ENCODE measurements at regions not wholly inside any gene's neighbourhood (a gene's known extent, or its start where the extent isn't known, plus 50 kb on each side); places are given as distances from the start of the nearest gene placed in this dataset.

DNA sequence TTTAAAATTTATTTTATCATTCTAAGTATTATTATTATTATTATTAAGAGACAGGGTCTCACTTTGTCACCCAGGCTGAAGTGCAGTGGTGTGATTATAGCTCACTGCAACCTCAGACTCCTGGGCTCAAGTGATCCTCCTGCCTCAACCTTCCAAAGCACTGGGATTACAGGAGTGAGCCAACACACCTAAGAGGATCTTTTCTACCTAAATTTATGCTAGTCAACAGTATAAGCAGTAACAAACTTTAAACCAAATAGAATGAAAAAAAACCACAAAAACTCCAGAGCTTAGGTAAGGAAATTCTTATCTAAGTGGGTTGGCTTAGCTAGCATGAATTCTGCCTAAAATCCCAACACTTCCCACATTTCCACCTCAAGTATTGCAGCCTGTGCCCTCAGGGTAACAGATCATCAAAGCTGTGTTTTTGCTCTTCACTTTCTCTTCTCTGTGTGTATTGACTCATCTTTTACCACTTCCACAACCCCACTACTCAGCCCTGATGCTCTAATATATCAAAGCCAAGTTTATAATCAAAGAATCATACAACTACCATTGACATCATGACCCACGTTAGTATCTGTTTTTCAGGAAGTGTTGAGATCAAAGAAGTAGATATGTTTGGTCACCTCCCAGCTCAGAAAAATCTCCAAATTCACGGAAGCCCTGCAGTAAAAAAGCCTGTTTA, 93.7 kb upstream of the SPON1 start:
- POLR2A ChIA-PET, result no interaction called here

DNA sequence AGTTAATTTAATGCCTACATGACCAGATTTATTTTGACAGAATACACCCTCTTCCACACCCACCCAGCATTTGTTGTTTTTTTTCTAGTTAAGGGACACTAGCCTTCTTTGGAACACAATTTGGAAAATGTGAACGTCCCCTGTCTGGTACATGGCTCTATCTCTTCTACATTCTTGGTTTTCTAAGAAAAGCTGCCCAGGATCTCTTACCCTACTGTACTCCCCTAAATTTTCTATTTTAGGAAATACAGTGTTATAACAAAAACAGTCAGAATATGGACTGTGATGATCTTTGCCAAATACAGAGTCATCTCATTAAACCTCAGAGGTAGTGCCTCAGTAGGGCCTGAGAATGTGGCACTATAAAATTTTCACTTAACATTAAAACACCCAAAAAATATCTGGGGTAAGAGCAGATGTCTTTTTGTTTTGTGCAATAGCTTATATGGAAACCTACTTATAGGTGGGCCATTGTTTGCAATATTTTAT, 93.1 kb upstream of the SPON1 start:
- POLR2A ChIA-PET, result no interaction called here
- CTCF ChIA-PET, result no interaction called here

More for the DNA sequence above, 93.7 kb upstream of the SPON1 start:
- CTCF ChIA-PET, result no interaction called here

DNA sequence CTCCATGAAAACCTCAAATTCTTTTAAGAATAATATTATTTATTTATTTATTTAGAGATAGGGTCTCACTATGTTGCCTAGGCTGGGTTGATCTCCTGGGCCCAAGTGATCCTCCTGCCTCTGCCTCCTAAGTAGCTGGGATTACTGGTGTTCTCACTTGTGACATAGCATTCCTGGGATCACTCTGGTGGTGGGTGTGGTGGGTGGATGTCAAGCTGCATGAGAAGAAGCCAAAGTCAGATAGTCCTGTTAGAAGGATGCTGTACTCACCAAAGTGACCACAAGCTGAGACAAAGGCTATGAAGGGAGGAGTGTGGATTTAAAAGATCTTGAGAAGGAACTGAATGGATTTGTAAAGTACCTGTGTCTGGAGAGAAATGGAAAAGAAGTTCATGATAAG, 87.9 kb upstream of the SPON1 start:
- CTCF ChIA-PET, result no interaction called here
- POLR2A ChIA-PET, result no interaction called here

DNA sequence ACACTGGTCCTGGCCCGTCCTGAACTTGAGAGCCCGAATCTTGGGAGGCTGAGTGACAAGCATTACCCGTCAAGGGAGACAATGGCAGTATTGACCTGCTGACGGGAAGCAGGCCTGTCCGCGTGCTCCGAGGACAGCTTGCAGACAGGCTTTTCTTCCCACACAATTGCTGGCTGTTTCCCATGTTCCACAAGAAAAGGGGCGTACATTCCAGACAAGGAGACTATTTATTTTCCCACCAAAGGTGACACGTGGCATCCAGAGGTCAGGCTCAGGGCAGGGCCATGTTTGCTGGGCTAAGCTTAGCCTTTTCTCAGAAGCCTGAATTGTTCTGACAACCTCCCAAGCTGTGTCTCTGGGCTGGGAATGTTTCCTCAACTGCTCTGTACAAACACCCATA, 86.9 kb upstream of the SPON1 start:
- POLR2A ChIA-PET, result no interaction called here
- CTCF ChIA-PET, result no interaction called here

DNA sequence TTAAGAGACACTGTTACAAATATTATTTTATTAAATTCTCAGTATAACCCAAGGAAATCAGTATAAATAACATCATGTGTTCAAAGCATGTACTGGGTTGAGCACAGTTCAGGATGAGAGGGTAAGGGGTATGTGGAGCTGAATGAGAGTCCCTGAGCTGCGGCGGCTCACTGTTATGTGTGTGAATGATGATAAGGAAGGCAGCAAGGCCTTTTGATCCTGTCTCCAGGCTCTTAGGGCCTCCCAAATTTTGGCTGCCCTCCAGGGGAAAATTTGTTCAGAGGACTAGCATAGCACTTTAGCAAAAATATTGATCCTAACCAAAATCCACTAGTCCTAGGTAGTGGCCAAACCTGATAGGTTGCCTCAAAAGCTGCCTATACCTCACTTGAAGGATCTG, 86.1 kb upstream of the SPON1 start:
- ChIA-PET CTCF (no interaction called here), POLR2A (no interaction called here)

DNA sequence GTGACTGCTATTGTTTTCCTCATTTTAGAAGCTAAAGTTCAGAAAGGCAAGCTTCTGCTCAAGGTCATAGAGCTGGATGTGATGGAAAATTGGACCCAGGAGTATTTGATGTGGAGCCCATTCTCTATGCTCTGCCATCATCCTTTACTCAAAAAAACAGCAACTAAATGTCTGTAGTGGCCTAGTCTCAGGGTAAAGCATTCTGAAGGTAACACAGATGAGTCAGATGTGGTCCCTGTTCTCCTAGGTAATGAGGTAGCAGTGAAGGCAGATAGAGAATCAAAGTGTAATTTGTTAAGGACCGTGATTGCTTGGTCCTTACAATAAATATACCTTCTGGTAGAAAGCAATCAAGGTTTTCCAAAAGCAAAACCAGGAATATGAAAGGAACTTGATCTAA, 84.4 kb upstream of the SPON1 start:
- ChIA-PET CTCF (no interaction called here), POLR2A (no interaction called here)

DNA sequence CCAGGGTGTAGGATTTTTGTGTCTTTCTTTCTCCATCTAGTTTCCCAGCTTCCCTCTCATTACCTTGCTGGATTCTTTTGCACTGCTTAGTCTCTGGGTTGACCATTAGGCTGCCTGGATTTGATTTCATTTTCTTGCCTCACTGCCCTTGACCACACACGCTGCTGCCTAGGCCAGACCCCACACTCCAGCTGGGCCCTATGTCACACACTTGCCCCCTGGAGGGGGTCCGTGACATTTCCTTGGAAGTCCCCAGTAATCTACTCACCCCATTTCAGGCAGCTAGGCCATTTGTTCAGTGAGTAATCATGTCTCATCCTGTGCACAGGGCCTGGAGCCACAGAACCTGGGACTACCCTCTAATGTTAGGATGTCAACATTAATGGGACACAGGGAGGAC, 81.9 kb upstream of the SPON1 start:
- POLR2A ChIA-PET, result no interaction called here
- CTCF ChIA-PET, result no interaction called here

DNA sequence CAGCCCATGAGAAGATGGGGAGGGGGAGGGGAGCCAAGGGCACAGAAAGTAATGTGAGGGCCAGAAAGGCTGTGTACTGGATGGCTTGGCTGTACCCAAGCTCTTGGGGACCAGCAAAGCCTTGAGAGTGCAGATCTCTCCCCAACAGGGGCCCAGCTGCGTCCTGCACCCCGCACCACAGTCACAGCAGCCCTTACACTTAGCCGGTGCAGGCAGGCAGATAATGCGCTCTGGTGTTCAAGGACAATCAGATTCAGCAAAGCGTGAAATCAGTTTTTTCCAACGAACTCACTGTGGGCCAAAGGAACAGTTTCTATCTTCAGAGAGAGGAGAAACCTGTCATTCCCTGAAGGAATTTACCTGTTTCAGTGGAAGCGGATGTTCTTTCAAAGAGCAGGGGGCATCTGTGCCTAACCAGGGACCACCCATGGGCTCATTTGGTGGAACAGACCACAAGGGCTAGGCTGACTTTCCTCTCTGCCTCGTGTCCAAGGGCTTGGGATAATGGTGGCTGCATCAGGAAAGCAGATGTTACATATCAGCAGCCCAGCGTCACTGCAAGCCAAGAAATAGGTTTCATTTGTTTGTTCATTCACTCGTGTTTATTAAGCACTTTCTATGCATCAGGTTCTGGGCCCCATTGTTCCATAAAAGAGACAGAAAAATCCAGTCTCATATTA, 81.2 kb upstream of the SPON1 start:
- CTCF ChIA-PET, result no interaction called here
- POLR2A ChIA-PET, result no interaction called here

DNA sequence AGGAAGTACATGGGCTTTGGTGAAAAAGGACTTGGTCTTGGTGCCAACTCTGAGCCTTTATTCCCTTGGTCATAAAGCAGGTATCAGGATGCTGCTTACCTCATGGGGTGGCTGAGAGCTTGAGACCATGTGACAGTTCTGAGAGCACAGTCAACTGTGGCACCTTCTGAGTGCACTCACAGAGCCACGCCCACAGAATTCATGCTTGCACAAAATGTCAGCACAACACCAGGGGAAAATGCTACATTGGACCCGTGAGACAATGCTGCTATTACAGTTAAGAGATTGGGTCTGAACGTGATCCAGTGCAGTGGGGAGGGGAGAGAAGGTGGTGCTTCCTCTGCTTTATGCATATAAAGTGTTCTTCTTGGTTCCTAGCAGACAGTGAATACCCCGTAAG, 79.5 kb upstream of the SPON1 start:
- ChIA-PET CTCF (no interaction called here), POLR2A (no interaction called here)

DNA sequence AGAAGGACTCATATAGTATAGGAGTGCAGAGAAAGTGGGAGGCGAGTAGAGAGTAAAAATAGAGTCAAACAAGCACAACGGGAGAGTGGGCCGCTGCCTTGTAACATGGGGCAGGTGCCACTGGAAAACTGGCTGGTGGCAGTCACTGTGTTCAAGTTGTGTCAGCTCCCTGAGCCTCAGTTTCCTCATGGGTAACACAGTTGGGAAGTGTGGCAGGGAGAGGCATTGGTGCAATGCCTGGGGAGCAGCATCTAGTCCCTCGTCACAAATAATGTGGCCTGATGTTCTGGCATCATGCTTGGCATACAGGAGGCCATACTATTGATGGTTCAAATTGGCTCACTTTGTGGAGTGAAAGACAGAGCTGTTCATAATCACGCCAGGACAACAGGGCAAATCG, 78.9 kb upstream of the SPON1 start:
- CTCF ChIA-PET, result no interaction called here
- POLR2A ChIA-PET, result no interaction called here

DNA sequence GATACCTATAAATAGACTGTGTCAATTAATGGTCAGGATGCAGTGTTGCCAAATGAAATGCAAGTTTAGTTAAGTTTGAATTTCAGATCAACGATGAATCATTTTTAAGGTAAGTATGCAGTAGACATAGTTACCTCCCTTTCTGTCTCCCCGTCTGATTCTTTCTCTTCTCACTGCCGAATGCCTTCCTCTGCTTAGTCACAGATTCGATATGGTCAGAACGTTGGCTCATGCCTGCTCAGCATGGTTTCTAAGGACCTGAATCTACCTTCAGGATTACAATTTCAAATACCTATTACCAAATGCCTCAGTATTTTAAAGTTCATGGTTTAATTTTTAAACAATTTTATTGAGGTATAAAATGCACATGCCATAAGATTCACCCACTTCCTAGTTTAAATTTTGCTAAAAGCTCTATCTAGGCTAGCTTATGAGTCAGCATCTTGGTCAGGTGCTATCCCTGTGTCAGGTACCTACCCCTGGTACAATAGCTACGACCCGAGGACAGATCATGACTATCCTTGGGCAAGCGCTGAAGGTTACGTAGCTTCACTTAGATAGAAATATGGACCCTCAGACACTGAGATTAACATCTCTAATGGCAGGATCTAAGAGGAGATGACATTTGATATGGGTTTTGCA, 78.2 kb upstream of the SPON1 start:
- POLR2A ChIA-PET, result no interaction called here
- CTCF ChIA-PET, result no interaction called here

DNA sequence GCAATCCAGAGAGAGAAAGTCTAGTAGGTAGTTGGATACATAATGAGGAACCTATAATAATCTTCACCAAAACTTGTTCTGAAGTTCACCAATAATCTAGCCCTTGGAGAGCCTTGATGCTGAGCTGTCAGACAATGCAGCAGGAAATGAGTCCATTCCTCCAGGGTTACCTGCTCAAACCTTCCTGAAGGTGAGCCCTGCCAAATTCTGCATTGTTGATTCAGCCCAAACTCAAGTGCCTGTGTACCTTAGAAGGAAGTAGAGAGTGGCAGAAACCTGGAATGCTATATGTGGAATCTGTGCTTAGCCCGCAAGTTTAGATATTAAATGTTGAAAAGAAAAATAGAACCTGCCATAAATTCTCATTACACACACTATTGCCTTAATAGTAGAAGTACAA, 77.4 kb upstream of the SPON1 start:
- POLR2A ChIA-PET, result no interaction called here
- CTCF ChIA-PET, result interaction anchor here (1.9 kb wide), 1 partner anchor 14 kb away, joined by 5 read pairs; no protein-coding TSS in a partner anchor

DNA sequence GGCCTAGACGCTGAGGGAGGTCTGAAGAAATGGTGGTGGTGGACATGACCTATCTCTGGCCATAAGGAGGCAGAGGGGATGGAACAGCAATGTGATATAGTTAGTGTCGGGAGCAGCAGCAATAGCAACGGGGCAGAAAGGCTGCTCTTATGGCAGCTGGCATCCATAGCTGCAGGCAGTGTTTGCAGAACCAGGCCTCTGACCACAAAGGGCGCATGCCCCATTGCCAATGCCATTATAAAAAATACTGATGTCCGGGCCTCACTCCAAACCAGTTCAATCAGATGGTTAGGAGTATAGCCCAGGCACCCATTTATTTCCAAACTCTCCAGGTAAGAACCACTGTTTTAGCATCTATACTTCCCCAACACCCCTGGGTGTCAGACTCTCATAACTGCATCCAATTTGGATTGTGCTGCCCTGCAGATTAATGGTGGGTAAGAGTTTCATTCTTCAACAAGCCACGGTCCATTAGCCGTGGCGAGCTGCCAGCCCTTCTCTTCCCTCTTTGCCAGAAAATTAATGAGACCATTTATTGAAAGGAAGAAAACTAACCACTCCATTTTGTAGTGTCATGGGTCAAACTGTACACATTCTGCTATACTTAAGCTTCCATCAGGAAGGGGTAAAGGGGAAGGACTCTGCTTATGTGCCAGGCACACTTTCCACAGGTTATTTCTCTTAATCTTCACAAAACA, 72.8 kb upstream of the SPON1 start:
- CTCF ChIA-PET, result no interaction called here
- POLR2A ChIA-PET, result no interaction called here

DNA sequence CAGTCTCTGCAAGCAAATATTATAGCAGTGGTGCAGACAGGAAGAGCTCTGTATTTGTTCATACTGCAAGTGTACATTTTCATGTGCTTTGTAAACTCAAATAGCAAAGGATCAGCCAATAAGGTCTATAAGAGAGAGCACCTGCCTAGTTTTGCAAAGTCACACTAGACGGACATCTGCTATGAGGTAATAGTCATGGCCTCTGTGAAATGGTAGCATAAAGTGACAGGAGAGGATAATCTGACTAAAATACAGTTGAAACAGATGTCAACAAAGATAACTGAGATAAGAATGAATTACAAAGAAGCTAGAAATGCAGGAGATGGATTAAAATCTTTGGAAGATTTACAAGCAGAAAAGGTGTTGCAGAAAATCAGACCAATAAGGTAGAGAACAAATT, 70.6 kb upstream of the SPON1 start:
- POLR2A ChIA-PET, result no interaction called here
- CTCF ChIA-PET, result no interaction called here

DNA sequence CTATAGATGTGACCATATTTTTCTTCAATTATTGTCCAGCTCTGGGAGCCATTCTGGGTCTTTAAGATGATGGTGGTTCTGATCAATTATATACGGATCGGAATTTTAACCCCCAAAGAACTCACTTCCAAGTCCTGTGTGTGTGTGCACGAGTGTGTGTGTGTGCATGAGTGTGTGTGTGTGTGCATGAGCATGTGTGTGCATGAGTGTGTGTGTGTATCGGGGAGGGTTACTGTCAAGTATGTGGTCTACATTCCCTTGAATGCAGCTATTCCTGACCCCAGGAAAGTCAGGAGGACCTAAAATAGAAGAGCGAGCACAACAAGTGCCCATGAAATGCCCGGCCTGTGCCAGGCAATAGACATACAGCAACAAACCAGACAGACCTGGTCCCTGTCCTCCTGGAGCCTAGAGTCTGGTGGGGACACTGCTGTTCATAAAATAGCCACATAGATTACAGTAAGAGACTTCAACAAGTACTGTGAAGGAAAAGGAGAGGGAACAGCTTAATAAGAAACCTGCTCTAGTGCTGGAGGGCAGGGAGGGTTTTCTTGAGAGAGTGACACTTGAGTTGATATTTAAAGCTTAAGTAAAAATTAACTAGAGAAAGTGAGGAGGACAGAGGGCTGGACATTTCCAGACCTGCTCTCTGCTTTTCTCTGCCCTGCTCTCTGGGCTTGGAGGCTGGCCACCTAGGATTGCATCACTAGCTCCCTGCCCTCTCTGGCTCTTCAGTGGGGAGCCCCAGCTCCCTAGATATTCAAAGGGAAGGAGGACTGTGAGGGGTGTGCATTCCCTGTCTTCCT, 66.1 kb upstream of the SPON1 start:
- CTCF ChIA-PET, result no interaction called here
- POLR2A ChIA-PET, result no interaction called here

DNA sequence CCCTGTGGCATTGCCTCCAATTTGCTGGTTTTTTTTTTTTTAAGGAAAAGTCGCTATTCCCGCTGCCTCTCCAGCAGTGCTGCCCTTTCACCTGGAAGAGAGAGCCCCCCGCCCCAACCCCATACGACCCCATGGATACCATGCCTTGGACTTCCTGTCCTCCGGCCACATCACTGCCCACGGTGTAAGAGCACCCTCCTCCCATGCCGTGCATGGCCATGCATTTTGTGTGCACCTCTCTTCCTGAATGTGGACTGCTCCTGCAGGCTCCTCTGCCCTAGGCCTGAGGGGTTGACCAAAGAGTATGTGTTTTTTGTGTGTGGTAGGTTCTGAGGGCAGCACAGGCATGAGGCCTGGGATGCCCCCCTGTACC, 65.6 kb upstream of the SPON1 start:
- ChIA-PET POLR2A (no interaction called here), CTCF (no interaction called here)

DNA sequence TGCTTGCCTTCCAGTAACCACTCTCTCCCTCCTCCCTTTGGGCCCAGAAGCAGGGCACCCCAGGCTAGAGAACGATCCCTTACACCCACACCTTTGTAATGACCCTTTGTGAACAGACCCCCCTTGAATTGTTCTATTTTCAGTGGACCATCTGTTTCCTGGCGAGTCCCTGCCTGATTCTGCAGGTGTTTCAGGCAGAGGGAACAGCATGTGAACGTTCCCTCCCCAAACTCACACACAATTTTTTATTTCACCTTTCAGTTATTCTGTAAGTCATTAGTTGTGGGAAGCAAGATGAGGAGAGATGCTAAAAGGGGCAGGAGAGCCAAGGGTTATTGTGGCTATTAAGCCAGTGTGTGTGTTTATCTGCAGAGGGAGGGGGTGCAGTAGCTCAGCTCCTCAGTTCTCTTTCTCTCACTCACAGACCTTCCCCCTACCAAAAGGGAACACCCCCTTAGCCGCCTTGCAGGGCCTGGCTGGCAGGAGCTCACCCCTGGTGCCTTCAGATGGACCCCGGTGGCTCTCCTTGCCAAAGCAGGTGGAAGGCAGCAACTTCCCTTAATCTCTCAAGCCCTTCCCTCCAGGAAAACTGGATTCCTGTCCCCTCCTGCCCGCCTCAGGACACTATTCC, 64.8 kb upstream of the SPON1 start:
- ChIA-PET CTCF (no interaction called here), POLR2A (no interaction called here)

DNA sequence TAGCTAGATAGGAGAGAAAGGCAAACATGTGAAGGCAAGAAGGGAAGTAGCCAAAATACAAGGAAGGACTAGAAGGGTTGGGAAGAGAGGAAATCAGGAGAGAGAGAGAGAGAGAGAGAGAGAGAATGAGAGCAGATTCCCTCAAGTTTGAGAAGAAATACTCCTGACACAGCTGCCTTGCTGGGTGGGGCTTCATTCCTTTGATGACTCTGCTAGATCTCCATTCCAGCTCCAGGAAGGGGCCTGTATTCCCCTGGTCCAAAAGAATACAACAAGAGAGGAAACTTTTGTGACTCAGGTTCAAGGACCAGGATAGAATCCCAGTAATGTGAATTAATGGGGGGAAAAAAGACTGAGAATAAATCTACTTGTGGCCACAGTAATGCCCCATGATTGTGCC, 62.9 kb upstream of the SPON1 start:
- CTCF ChIA-PET, result interaction anchor here (0.6 to 1.9 kb wide), 2 partner anchors 14 to 64 kb away, joined by 5 read pairs; no protein-coding TSS in a partner anchor
- POLR2A ChIA-PET, result no interaction called here

DNA sequence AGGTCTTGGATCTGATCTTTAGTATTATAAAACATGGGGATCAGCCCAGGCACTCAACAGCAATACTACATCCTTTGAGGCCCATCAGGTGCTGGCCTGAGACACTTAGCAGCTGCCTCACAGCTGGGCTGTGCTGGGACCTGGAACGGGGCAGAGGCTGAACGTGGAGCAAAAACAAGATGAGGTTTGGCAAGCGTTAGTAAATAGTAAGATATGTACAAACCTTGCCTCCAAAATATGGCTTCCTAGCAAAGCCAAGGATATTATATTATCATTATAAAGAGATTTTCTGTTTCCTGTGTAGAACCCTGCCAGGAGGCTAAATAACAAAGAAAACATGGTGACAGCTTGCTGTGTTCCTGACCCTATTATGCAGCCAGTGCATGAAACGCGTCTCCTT, 60.0 kb upstream of the SPON1 start:
- CTCF ChIA-PET, result no interaction called here
- POLR2A ChIA-PET, result no interaction called here

All from activated CD8-positive, alpha-beta memory T cell treated with anti-CD3 and anti-CD28 coated beads for 36 hours (primary cell).